ENCODE measurements at regions not wholly inside any gene's neighbourhood (a gene's known extent, or its start where the extent isn't known, plus 50 kb on each side); places are given as distances from the start of the nearest gene placed in this dataset.
A peak's percentile ranks its signal among the peaks of the same experiment; 100 is the strongest.
"Not testable (repeated sequence)": the region's sequence is repeated elsewhere in the genome, so short reads cannot be mapped to it uniquely, and the experiment has no call there.

DNA sequence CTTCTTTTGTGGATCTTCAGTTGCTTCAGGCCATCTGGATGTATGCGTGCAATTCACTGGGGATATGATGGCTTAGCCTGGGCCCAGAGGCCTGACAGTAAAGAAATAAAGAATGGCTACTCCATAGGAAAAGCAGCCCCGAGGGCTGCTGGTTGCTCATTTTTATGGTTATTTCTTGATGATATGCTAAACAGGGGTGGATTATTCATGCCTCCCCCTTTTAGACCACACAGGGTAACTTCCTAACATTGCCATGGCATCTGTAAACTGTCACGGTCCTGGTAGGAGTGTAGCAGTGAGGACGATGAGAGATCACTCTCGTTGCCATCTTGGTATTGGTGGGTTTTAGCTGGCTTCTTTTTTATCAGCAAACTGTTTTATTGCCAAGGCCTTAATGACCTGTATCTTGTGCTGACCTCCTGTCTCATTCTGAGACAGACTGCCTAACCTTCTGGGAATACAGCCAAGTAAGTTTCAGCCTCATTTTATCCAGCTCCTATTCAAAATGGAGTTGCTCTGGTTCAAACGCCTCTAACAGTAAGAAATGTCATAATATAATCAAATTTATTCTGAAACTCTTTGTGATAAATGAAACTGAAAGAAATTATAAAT is 60.5 kb downstream of the DSEL start:
- DNase-seq (ENCODE audit: low read depth in 3 of 3): no peak

DNA sequence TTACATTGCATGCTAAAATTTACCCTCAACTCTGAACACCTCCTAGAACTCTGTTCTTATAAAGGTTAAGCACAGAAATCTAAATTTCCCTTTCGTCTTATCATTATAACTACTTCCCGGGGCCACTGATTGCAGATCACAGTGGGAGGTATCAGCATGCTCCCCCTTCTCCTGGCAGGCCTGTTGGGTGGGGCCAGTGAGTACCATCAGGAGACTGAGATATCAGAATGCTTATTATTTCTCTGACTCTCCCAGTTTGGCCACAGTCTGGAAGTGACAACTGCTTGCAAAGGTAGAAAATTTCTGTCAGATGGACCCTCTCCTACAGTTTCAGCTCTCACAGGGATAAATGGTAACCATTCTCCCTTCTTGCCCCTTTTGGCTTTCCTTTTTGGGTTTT is 62.6 kb downstream of the DSEL start:
- no peak for DNase-seq (ENCODE audit: low read depth in 3 of 3)

DNA sequence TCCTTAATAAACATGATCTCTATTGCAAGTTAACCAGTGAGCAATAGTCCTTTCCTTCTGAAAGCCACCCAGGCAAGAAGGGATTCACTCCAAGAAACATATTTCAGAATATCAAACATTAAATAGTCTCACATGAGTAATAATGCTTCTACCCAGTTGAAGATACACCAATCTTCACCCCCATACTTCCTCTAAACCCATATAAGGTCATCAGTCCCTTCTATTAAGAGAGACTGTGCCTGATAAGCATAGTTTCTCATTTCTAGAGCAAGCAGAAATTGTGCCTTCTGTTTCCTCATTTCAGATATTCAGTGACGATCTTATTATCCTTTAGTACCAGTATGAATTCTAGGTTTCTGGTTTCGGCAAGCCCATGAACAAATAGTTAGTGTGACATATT is 64.6 kb downstream of the DSEL start:
- no peak for DNase-seq (ENCODE audit: low read depth in 3 of 3)

DNA sequence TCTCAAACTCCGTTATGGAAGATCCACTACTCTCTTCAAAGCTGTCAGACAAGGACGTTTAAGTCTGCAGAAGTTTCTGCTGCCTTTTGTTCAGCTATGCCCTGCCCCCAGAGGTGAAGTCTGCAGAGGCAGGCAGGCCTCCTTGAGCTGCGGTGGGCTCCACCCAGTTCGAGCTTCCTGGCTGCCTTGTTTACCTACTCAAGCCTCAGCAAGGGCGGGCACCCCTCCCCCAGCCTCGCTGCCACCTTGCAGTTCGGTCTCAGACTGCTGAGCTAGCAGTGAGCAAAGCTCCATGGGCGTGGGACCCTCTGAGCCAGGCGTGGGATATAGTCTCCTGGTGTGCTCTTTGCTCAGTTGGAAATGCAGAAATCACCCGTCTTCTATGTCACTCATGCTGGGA is 65.4 kb downstream of the DSEL start:
- DNase-seq (ENCODE audit: low read depth in 3 of 3): not testable (repeated sequence)

DNA sequence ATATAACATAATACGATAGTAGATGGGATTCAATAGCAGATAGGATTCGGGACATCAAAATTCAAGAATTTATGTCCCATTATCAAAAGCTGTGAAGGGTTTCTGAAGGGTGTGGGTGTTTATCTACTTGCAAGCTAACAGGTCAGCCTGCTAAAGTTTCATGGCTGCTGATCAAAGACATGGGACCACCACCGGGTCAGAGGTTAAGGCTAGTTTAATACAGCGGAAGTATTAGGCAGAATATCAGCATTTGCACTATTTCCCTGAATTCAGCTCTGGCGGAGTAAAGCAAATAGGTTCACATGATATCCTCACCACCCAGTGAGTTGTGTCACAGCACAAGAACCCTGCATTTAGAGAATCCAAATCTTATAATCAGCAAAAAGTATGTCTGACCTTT is 82.5 kb downstream of the DSEL start:
- no peak for DNase-seq (ENCODE audit: low read depth in 3 of 3)

DNA sequence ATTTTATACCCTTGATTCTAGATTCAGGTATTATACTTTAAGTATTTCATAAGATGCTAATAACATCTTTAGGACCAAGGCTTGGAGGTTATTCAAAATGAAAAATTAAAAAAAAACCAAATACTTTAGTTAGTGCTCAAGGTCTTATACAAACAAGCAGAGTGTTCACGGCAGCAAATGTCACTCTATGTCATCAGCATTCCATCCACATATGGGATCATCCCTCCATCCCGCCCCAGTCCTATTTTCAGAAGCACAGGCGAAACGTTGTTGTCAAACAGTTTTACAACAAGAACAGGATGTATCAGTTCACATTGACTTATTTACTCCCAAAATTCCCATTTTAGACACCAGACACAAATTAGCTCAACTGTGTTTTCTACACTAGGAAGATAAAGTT is 83.7 kb downstream of the DSEL start:
- DNase-seq (ENCODE audit: low read depth in 3 of 3): no peak

DNA sequence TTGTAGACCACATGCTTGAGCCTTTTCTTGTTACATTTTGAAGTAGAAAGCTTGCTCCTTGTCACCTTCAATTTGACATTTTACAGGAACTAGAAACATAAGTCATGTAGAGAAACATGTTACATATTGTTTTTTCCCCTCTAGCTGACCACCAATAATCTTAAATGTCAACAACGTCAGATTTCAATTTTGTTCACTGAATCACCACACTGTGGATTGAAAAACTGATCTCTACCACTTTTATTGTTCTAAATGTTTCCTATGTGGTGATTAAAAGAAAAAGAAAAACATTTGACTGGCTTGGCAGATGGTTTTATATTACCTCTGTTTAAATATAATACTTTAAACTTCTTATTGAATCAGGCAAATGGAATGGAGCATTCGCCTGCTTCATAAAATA is 87.7 kb downstream of the DSEL start:
- DNase-seq (ENCODE audit: low read depth in 3 of 3): no peak

DNA sequence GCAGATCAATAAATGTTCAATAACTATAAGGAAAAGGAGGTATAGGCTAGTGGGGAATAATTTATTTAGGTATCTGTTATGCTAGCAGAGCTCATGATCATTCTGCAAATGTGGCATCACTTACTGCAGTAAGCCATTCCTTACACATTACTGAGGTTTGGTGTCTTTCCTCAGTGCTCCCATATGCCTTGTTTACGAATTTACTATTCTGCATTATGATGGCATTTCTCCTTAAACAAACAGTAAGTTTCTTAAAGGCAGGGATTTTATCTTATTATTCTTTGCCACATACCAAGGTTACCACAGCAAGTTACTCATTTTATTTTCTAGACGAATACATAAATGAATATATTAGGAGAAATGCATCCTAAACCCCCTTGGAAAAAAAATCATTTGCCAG is 88.4 kb downstream of the DSEL start:
- DNase-seq (ENCODE audit: low read depth in 3 of 3): no peak

DNA sequence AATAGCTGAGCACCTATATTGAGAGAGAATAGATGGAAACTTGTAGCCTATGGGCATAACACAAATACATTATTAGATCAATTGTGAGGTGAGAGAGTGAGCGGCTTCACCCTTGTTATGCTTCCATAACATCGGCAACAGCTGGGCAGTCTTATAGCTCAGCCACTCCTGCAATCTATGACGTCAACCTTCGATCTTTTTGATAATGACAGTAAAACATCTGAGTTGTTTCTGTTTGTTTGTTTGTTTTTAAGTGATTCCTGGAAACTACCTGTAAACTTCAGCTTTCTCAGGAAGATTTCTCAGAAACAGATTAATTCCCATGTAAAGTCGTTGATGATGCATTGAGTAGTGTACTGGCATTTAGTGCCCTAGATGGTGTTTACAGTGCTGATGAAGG is 90.0 kb downstream of the DSEL start:
- no peak for DNase-seq (ENCODE audit: low read depth in 3 of 3)

DNA sequence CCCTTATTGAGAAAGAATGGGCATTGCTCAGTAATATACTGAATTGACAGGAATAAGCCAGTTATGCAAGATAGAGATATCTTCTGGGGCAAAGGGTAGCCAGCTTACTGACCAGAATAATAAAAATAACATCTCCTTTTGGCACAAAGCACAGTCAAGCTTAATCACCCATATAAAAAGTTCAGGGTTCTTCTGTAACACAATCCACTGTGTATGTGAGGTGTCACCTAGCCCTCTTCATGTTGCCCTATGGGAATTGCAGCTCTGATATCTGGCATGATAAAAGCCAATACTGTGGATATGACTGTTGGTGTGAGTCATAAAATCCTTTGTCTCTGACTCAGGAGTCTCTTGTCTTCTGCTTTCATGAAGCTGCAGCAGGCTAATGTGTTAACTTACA is 90.8 kb downstream of the DSEL start:
- no peak for DNase-seq (ENCODE audit: low read depth in 3 of 3)

DNA sequence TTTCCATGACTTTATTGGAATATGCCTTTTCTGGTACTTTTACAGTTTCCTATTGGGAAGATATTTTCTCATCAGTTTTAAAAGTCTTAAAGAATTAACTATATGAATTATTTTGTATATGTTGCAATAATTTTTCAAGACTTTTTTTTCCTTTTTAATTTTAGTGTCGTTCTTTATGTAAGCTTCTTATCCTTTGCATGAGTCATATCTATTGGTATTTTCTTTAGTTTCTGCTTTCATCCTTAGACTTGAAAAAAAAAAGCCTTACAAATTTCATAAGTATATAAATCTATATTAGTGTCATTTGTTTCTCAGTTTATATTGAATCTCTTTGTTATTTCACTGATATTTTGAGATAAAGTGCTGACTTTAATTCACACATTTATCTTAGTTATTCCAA is 94.9 kb downstream of the DSEL start:
- DNase-seq (ENCODE audit: low read depth in 3 of 3): no peak

DNA sequence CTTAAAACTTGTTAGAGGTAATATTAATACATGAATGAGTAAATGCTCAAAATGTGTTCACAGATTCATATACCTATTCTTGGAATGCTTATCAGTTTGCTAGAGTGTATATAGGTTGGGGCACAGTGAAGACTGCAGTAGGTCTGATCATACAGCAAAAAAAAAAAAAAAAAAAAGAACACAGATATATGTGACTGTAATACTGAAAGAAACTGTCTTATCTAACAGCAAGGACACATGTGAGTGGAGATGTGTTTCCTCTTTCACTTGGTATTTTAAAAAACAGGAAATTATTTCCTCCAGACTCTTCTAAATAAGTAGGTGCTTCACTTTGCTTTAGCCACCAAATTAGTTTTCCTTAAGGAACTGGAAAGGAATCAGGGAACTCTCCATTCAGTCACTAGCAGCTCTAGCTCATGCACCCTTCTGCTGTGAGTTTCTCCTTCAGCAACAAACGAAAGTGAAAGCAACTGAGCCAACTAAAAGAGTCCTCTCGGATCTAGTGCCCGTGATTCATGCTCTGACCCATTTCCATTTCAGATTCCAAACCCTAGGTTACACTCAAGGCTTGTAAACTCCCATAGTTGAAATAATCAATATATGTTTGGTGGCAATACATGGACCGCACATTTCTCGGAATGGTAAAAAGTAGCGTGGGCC is 98.5 kb downstream of the DSEL start:
- DNase-seq (ENCODE audit: low read depth in 3 of 3): peak in 1 of 3 donors; percentile 4

DNA sequence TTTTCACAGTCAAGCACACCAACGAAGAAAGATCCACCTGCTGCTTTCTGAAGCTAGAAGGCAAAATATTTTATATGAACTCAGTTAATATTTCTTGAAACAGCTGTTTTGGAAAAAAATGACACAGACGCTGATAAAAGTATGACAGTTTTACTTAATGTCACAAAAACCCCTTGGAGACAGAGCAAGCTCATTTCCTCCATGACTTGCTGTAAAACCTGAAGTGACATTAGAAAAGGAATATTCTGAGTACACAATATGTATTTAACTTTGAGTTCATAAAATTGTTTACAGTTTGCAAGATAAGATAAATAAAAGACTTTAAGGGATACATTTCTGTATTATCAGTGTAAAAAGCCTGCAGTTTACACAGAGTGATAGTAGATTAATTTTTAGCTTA is 105.4 kb downstream of the DSEL start:
- DNase-seq (ENCODE audit: low read depth in 3 of 3): no peak

DNA sequence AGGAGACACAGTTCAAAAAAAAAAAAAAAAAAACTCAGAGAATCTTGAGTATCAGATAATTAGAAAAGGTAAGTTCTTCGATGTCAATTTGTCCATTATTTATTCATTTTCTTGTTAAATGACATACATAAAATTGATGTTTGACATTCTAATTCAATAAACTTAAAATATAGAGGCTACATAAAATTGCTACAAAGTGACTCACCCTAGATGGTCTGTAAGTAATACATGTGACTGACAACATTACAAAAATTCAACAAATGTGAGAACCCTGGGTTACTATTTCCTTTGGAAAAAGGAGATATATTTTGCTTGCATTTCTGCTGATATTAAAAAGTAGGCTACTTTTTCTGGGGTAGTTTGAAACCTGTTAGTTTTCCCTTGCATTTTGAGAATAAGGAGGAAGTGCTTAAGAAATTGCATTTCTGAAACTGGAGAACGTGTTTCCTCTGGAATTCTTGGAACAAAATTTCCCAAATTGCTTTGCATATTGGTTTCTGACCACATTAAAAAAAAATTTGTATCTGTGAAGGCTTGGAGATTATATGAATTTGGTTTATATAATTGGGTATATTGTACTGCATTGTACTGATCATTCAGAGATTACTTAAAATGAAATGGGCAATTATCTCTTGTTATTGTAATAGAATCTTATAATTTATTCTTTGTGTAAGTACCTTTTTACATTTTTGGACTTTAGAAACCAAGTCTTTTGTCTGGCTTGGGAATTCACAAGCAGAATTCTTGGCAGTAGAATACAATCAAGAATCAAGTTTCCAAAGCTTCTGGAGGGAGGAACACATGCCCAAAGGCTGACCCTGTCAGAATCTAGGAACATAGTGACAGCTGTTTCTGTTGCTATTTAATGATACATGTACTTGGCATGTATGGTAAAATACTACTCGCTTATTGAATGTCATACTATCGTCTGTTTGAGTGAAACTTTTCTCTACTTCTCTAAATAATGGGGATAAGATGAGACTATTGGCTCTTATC is 106.1 kb downstream of the DSEL start:
- no peak for DNase-seq (ENCODE audit: low read depth in 3 of 3)

DNA sequence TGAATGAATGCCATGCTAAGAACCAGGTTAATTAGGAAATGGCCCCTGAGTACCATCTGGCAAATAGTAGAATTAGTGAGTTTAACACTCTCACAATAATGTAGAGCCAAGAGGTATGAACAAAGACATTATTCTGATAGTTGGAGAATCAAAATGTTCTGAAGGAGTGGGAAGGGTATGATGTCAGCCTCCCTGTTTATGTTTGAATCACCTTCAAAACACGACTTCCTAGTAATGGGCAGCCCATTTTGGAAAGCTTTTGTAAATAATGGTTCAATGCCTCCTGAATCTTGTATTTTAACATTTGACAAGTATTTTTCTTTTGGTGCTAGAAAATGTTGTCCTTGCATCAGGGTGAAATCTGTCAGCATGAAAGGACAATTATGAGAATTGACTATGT is 108.3 kb downstream of the DSEL start:
- no peak for DNase-seq (ENCODE audit: low read depth in 3 of 3)

DNA sequence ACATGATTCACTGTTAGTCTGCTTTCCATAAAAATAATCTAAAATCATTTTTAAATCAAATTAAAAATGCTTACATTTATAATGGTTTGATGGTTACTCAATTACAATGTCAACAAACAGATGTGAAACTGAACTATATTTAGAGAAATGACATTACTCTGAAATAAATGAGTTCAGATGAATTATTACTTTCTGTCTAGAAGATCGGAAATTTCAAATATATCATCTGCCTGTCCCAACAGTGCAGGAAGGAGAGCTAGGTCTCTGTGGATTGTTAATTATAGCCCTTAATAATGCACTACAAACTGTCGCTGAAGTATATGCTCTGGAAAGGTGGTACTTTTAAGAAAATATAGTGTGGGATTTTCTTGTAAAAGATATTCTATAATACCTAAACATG is 109.8 kb downstream of the DSEL start:
- no peak for DNase-seq (ENCODE audit: low read depth in 3 of 3)

DNA sequence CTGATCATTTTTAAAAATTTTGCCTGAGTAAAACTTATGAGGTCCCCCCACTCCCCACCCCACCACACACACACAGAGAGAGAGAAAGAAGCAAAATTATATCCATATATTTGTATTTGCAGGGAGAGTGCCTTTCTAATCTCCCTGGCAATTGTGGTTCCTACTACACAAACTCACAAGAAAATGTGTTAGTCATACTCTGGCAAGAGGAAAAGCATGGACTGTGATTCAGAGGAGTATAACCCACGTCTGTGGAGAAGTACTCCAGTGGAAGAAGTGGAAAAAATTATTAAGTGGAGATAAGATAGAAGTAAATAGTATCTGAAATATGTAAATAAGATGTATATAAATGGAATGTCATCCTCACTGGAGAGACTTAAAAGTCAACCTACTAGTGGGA is 114.0 kb downstream of the DSEL start:
- DNase-seq (ENCODE audit: low read depth in 3 of 3): no peak

DNA sequence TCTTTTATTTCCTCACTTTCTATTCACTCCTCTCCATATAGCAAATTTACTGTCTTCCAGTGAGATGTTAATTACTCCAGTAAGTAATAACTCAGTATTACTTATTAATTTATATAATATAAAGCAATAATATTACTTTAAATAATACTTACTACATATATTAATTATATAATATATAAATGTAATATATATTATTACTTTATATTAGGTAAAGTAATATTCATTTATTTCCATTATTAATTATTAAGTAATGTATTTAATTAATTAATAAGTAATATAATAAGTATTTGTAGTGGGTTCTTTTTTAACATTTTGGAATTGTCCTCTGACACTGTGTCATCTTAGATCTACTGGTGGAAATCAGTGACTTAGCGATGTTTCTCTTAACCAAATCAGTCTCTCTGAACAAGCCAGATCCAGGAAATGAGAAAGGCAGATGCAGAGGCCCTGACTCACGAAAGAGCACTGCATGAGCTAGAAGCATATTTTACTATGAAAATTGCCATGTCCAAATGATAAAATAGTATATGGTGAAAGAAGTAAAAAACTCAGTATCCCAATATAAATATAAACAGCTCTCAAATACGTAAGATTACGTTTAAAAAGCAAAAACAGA is 115.9 kb downstream of the DSEL start:
- DNase-seq (ENCODE audit: low read depth in 3 of 3): no peak

DNA sequence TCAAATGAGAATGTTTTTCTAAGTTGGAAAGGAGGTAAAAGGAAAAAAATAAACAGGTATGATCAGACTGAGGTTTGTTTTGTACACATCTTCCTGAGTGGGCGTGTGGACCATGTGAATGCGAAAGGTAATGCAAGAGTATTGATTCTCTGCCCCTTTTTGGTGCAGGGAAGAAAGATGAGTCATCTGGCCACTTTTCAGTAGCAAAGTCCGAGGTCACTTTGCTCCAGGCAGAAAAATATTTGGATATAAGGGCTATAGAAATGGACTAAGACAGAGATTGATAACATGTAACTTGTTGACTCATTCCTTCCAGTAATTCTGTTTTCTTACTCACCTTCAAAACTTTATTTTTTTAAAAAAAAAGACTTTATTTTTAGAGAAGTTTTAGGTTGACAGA is 130.5 kb downstream of the DSEL start:
- DNase-seq (ENCODE audit: low read depth in 3 of 3): no peak

DNA sequence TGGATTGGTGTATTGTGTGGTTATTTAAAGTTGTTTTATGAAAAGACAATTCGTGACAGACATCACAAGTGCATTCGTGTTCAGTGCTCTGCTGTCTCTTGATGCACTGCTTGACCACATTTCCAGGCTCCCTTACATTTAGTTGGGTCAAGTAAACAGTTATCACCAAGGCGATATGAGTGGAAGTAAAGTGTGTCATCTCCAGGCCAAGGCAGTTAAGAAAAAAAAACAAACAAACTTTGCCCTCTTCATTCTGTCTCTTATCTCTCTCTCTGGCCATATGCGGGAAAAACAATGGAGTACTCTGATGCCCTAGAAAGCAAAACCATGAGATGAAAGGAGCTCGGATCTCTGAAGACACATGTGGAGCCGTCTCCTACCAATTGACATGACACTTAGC is 131.1 kb downstream of the DSEL start:
- no peak for DNase-seq (ENCODE audit: low read depth in 3 of 3)

DNA sequence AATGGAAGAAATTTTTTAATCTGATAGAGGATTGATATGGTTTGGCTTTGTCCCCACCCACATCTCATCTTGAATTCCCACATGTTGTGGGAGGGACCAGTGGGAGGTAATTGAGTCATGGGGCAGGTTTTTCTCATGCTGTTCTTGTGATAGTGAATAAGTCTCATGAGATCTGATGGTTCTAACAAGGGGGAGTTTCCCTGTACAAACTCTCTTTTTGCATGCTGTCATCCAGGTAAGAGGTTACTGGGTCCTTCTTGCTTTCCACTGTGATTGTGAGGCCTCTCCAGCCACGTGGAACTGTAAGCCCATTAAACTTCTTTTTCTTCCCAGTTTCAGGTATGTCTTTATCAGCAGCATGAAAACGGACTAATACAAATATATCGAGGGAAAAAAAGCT is 132.5 kb downstream of the DSEL start:
- not testable (repeated sequence) for DNase-seq (ENCODE audit: low read depth in 3 of 3)

DNA sequence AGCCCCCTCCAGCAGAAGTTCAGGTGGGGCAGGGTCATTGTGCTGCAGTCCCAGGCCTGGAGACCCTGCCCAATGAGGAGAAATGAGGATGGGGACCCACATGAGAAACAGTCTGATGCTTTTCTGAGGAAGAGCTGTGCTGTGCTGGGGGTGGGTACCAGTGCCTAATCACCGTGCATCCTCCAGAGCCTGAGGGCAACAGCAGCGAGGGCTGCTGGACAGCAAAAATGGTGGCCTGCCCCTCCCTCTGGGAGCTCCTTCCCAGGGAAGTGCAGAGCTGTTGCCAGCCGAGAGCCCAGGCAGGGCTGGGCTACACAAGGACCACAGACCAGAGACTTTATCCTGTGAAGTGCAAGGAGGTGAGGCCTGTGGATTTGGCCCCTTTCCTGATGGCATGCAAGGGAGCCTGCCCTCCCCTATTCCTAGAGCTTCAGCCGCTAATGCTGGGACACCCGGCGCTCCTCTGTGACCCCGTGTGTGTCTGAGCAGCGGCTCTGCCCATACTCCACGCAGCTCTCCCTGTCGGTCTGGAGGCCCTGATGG is 134.8 kb downstream of the DSEL start:
- DNase-seq (ENCODE audit: low read depth in 3 of 3): no peak

Data from stimulated activated CD4-positive, alpha-beta T cell treated with anti-CD3 and anti-CD28 coated beads, TNF-alpha, amount 100 ng/mL, for 48 hours (primary cell).